ENCODE measurements at regions not wholly inside any gene's neighbourhood (a gene's known extent, or its start where the extent isn't known, plus 50 kb on each side); places are given as distances from the start of the nearest gene placed in this dataset.
A peak's percentile ranks its signal among the peaks of the same experiment; 100 is the strongest.
"Not testable (repeated sequence)": the region's sequence is repeated elsewhere in the genome, so short reads cannot be mapped to it uniquely, and the experiment has no call there.

- Histone ChIP-seq H3K9me3 (ENCODE audit: control insufficient read depth, insufficient read depth, low read length) (no peaks in the 10 kb centered on the region), H3K4me1 (ENCODE audit: control insufficient read depth, insufficient read depth, low read length) (no peaks in the 10 kb centered on the region), H3K36me3 (ENCODE audit: control insufficient read depth, insufficient read depth, low read length) (no peaks in the 10 kb centered on the region), H3K4me3 (ENCODE audit: low read depth, low read length) (no peak overlapping the region), H3K27ac (ENCODE audit: low read depth, low read length) (no peak overlapping the region), H3K27me3 (ENCODE audit: control insufficient read depth, insufficient read depth, low read length) (no peaks in the 10 kb centered on the region)
- DNase-seq (ENCODE audit: low read depth in 4 of 6, low spot score in 6 of 6), result peak in 1 of 6 donors; percentile 8
- 82% methylated on average over 4 of the region's 6 CpGs for WGBS (ENCODE audit: insufficient coverage)
Observed at GRCh38 chr2:13858626-13859025, 773.9 kb upstream of the LRATD1 start.

GRCh38 chr2:13868275-13868674 is 764.2 kb upstream of the LRATD1 start:
- not testable (repeated sequence) for H3K27ac ChIP-seq (ENCODE audit: low read depth, low read length); H3K4me1 ChIP-seq (ENCODE audit: control insufficient read depth, insufficient read depth, low read length); H3K36me3 ChIP-seq (ENCODE audit: control insufficient read depth, insufficient read depth, low read length); DNase-seq (ENCODE audit: low read depth in 4 of 6, low spot score in 6 of 6); H3K4me3 ChIP-seq (ENCODE audit: low read depth, low read length); H3K9me3 ChIP-seq (ENCODE audit: control insufficient read depth, insufficient read depth, low read length); H3K27me3 ChIP-seq (ENCODE audit: control insufficient read depth, insufficient read depth, low read length)

GRCh38 chr2:13876491-13877037 is 756.0 kb upstream of the LRATD1 start:
- no peak for DNase-seq (ENCODE audit: low read depth in 4 of 6, low spot score in 6 of 6)
- WGBS (ENCODE audit: insufficient coverage), result 92% methylated on average over 2 of the region's 10 CpGs
- H3K4me3 ChIP-seq (ENCODE audit: low read depth, low read length), result no peak overlapping the region
- no peaks in the 10 kb centered on the region for H3K36me3 ChIP-seq (ENCODE audit: control insufficient read depth, insufficient read depth, low read length)
- H3K4me1 ChIP-seq (ENCODE audit: control insufficient read depth, insufficient read depth, low read length), result no peaks in the 10 kb centered on the region
- H3K9me3 ChIP-seq (ENCODE audit: control insufficient read depth, insufficient read depth, low read length), result no peaks in the 10 kb centered on the region
- H3K27me3 ChIP-seq (ENCODE audit: control insufficient read depth, insufficient read depth, low read length), result no peaks in the 10 kb centered on the region
- H3K27ac ChIP-seq (ENCODE audit: low read depth, low read length), result no peak overlapping the region

GRCh38 chr2:13877571-13877970 is 754.9 kb upstream of the LRATD1 start:
- WGBS (ENCODE audit: insufficient coverage), result no CpG with 5 or more reads among the region's 2 CpGs
- no peaks in the 10 kb centered on the region for H3K4me1 ChIP-seq (ENCODE audit: control insufficient read depth, insufficient read depth, low read length)
- H3K4me3 ChIP-seq (ENCODE audit: low read depth, low read length), result no peak overlapping the region
- H3K36me3 ChIP-seq (ENCODE audit: control insufficient read depth, insufficient read depth, low read length), result no peaks in the 10 kb centered on the region
- no peaks in the 10 kb centered on the region for H3K27me3 ChIP-seq (ENCODE audit: control insufficient read depth, insufficient read depth, low read length)
- peak in 2 of 6 donors; percentile 9 to 80 for DNase-seq (ENCODE audit: low read depth in 4 of 6, low spot score in 6 of 6)
- no peak overlapping the region for H3K27ac ChIP-seq (ENCODE audit: low read depth, low read length)
- H3K9me3 ChIP-seq (ENCODE audit: control insufficient read depth, insufficient read depth, low read length), result no peaks in the 10 kb centered on the region

- Histone ChIP-seq H3K9me3 (ENCODE audit: control insufficient read depth, insufficient read depth, low read length) (no peaks in the 10 kb centered on the region), H3K4me3 (ENCODE audit: low read depth, low read length) (no peak overlapping the region), H3K36me3 (ENCODE audit: control insufficient read depth, insufficient read depth, low read length) (no peaks in the 10 kb centered on the region), H3K27ac (ENCODE audit: low read depth, low read length) (no peak overlapping the region), H3K27me3 (ENCODE audit: control insufficient read depth, insufficient read depth, low read length) (no peaks in the 10 kb centered on the region), H3K4me1 (ENCODE audit: control insufficient read depth, insufficient read depth, low read length) (no peaks in the 10 kb centered on the region)
- DNase-seq (ENCODE audit: low read depth in 4 of 6, low spot score in 6 of 6), result no peak
- WGBS (ENCODE audit: insufficient coverage), result no CpG with 5 or more reads among the region's 3 CpGs
Observed at GRCh38 chr2:13884291-13884976, 748.1 kb upstream of the LRATD1 start.

- no CpG with 5 or more reads among the region's 1 CpG for WGBS (ENCODE audit: insufficient coverage)
- Histone ChIP-seq H3K27ac (ENCODE audit: low read depth, low read length) (no peak overlapping the region), H3K36me3 (ENCODE audit: control insufficient read depth, insufficient read depth, low read length) (no peaks in the 10 kb centered on the region), H3K9me3 (ENCODE audit: control insufficient read depth, insufficient read depth, low read length) (no peaks in the 10 kb centered on the region), H3K27me3 (ENCODE audit: control insufficient read depth, insufficient read depth, low read length) (no peaks in the 10 kb centered on the region), H3K4me1 (ENCODE audit: control insufficient read depth, insufficient read depth, low read length) (no peaks in the 10 kb centered on the region), H3K4me3 (ENCODE audit: low read depth, low read length) (no peak overlapping the region)
- no peak for DNase-seq (ENCODE audit: low read depth in 4 of 6, low spot score in 6 of 6)
Observed at GRCh38 chr2:13901526-13901925, 731.0 kb upstream of the LRATD1 start.

GRCh38 chr2:13905831-13906230 is 726.7 kb upstream of the LRATD1 start:
- H3K4me1 ChIP-seq (ENCODE audit: control insufficient read depth, insufficient read depth, low read length), result no peaks in the 10 kb centered on the region
- H3K27ac ChIP-seq (ENCODE audit: low read depth, low read length), result no peak overlapping the region
- no peaks in the 10 kb centered on the region for H3K9me3 ChIP-seq (ENCODE audit: control insufficient read depth, insufficient read depth, low read length)
- H3K4me3 ChIP-seq (ENCODE audit: low read depth, low read length), result no peak overlapping the region
- no peaks in the 10 kb centered on the region for H3K27me3 ChIP-seq (ENCODE audit: control insufficient read depth, insufficient read depth, low read length)
- H3K36me3 ChIP-seq (ENCODE audit: control insufficient read depth, insufficient read depth, low read length), result no peaks in the 10 kb centered on the region
- peak in 1 of 6 donors; percentile 89 for DNase-seq (ENCODE audit: low read depth in 4 of 6, low spot score in 6 of 6)
- no CpG with 5 or more reads among the region's 2 CpGs for WGBS (ENCODE audit: insufficient coverage)

GRCh38 chr2:13916066-13916465 is 716.5 kb upstream of the LRATD1 start:
- H3K4me3 ChIP-seq (ENCODE audit: low read depth, low read length), result no peak overlapping the region
- H3K36me3 ChIP-seq (ENCODE audit: control insufficient read depth, insufficient read depth, low read length), result no peaks in the 10 kb centered on the region
- no peaks in the 10 kb centered on the region for H3K4me1 ChIP-seq (ENCODE audit: control insufficient read depth, insufficient read depth, low read length)
- no peaks in the 10 kb centered on the region for H3K9me3 ChIP-seq (ENCODE audit: control insufficient read depth, insufficient read depth, low read length)
- H3K27me3 ChIP-seq (ENCODE audit: control insufficient read depth, insufficient read depth, low read length), result no peaks in the 10 kb centered on the region
- no peak overlapping the region for H3K27ac ChIP-seq (ENCODE audit: low read depth, low read length)
- DNase-seq (ENCODE audit: low read depth in 4 of 6, low spot score in 6 of 6), result peak in 1 of 6 donors; percentile 14
- WGBS (ENCODE audit: insufficient coverage), result 86% methylated on average over 1 of the region's 2 CpGs

GRCh38 chr2:13917958-13918357 is 714.6 kb upstream of the LRATD1 start:
- Histone ChIP-seq H3K36me3 (ENCODE audit: control insufficient read depth, insufficient read depth, low read length) (no peaks in the 10 kb centered on the region), H3K4me1 (ENCODE audit: control insufficient read depth, insufficient read depth, low read length) (no peaks in the 10 kb centered on the region), H3K27ac (ENCODE audit: low read depth, low read length) (no peak overlapping the region), H3K4me3 (ENCODE audit: low read depth, low read length) (no peak overlapping the region), H3K9me3 (ENCODE audit: control insufficient read depth, insufficient read depth, low read length) (no peaks in the 10 kb centered on the region), H3K27me3 (ENCODE audit: control insufficient read depth, insufficient read depth, low read length) (no peaks in the 10 kb centered on the region)
- no peak for DNase-seq (ENCODE audit: low read depth in 4 of 6, low spot score in 6 of 6)
- no CpG with 5 or more reads among the region's 1 CpG for WGBS (ENCODE audit: insufficient coverage)

- Histone ChIP-seq H3K27ac (ENCODE audit: low read depth, low read length) (no peak overlapping the region), H3K4me3 (ENCODE audit: low read depth, low read length) (no peak overlapping the region), H3K4me1 (ENCODE audit: control insufficient read depth, insufficient read depth, low read length) (no peaks in the 10 kb centered on the region), H3K9me3 (ENCODE audit: control insufficient read depth, insufficient read depth, low read length) (no peaks in the 10 kb centered on the region), H3K36me3 (ENCODE audit: control insufficient read depth, insufficient read depth, low read length) (no peaks in the 10 kb centered on the region), H3K27me3 (ENCODE audit: control insufficient read depth, insufficient read depth, low read length) (no peaks in the 10 kb centered on the region)
- no peak for DNase-seq (ENCODE audit: low read depth in 4 of 6, low spot score in 6 of 6)
- WGBS (ENCODE audit: insufficient coverage), result no CpG with 5 or more reads among the region's 4 CpGs
Observed at GRCh38 chr2:13919981-13920382, 712.5 kb upstream of the LRATD1 start.

All from spinal cord (tissue), 9 donors.